PC-3 (cell line): ENCODE measurements at regions not wholly inside any gene's neighbourhood (a gene's known extent, or its start where the extent isn't known, plus 50 kb on each side); places are given as distances from the start of the nearest gene placed in this dataset.

Experiments used
- ATAC-seq: fragments of 200-7000 bp; cut with Tn5 transposase; 2 replicates; pipeline ENCODE4 v1.9.1; 2020; ENCODE audit warnings: mild to moderate bottlenecking, moderate library complexity
- BruUV-seq: library from RNA; stranded (reverse); fragments of 400-500 nt; replicated peaks from 2 replicates; lab custom pipeline; 2021; lab: Mats Ljungman, UMichigan
- CTCF ChIA-PET: fragments of 300-600 bp; sonication (Branson Sonifier 250); formaldehyde crosslinking; loops from one replicate; lab custom pipeline; 2022; ENCODE audit warnings: antibody characterized with exemption; lab: Charles Lee
- POLR2A ChIA-PET: fragments of 300-600 bp; sonication (Branson Sonifier 250); formaldehyde crosslinking; loops from one replicate; lab custom pipeline; 2022; ENCODE audit warnings: antibody characterized with exemption; ENCODE audit not compliant: unreplicated experiment; lab: Charles Lee
- DNase-seq: peaks from one replicate; pipeline ENCODE4 v3.0.0-alpha.2; 2015
- H2AFZ ChIP-seq: fragments of 300-600 bp; sonication (generic); 2 replicates; pipeline ENCODE4 v1.6.0; 2016; ENCODE audit warnings: antibody characterized with exemption, low read length
- H3F3A ChIP-seq: fragments of 300-600 bp; sonication (generic); one replicate; pipeline ENCODE4 v1.6.0; 2017; ENCODE audit warnings: antibody characterized with exemption, low read length, control low read depth, mild to moderate bottlenecking; ENCODE audit not compliant: unreplicated experiment
- H3K27ac ChIP-seq: fragments of 300-600 bp; sonication (generic); 2 replicates; pipeline ENCODE4 v1.5.1; 2016; ENCODE audit warnings: mild to moderate bottlenecking, low read length
- H3K27me3 ChIP-seq: fragments of 300-600 bp; sonication (generic); 2 replicates; pipeline ENCODE4 v1.6.1; 2016; ENCODE audit warnings: low read length, mixed read lengths
- H3K36me3 ChIP-seq: fragments of 300-600 bp; sonication (generic); 2 replicates; pipeline ENCODE4 v1.6.1; 2016; ENCODE audit warnings: low read depth, mixed run types, low read length, mixed read lengths
- H3K4me1 ChIP-seq: fragments of 300-600 bp; sonication (generic); 2 replicates; pipeline ENCODE4 v1.5.1; 2016; ENCODE audit warnings: low read length; ENCODE audit not compliant: insufficient read depth
- H3K4me2 ChIP-seq: fragments of 300-600 bp; sonication (generic); 2 replicates; pipeline ENCODE4 v1.6.0; 2016; ENCODE audit warnings: low read length
- H3K4me3 ChIP-seq: fragments of 300-600 bp; sonication (generic); 2 replicates; pipeline ENCODE4 v1.5.1; 2016; ENCODE audit warnings: mild to moderate bottlenecking, low read length, mixed read lengths
- H3K79me2 ChIP-seq: fragments of 300-600 bp; sonication (generic); 2 replicates; pipeline ENCODE4 v1.6.1; 2017; ENCODE audit warnings: low read length, mixed read lengths
- H3K9ac ChIP-seq: fragments of 300-600 bp; sonication (generic); 2 replicates; pipeline ENCODE4 v1.6.0; 2016; ENCODE audit warnings: mild to moderate bottlenecking, low read length
- H3K9me2 ChIP-seq: fragments of 300-600 bp; sonication (generic); replicated peaks from 2 replicates; pipeline ENCODE4 v1.6.1; 2016; ENCODE audit warnings: mixed run types, low read length, mixed read lengths
- H3K9me3 ChIP-seq: fragments of 300-600 bp; sonication (generic); 2 replicates; pipeline ENCODE4 v1.6.1; 2016; ENCODE audit warnings: low read length, mixed read lengths
- H4K20me1 ChIP-seq: fragments of 300-600 bp; sonication (generic); 2 replicates; pipeline ENCODE4 v1.6.1; 2016; ENCODE audit warnings: low read length, mixed read lengths
- CTCF ChIP-seq: fragments of 300-600 bp; sonication (generic); conservative IDR thresholded peaks from 2 replicates; pipeline ENCODE4 v1.5.1; 2017; ENCODE audit warnings: antibody characterized with exemption, low read depth, mild to moderate bottlenecking, low read length
- EZH2 ChIP-seq: fragments of 300-600 bp; sonication (generic); IDR thresholded peaks from one replicate; pipeline ENCODE4 v1.6.1; 2017; ENCODE audit warnings: antibody characterized with exemption, mild to moderate bottlenecking, low read length; ENCODE audit not compliant: unreplicated experiment
- EZH2phosphoT487 ChIP-seq: fragments of 300-600 bp; sonication (generic); IDR thresholded peaks from 2 replicates; pipeline ENCODE4 v1.6.1; 2018; ENCODE audit warnings: mild to moderate bottlenecking, antibody characterized with exemption, low read length, borderline replicate concordance
- intact Hi-C: fragments of 100-400 bp; cut with micrococcal nuclease; formaldehyde crosslinking; loops from 2 replicates; pipeline ENCODE4 v1.9.0; 2023

DNA sequence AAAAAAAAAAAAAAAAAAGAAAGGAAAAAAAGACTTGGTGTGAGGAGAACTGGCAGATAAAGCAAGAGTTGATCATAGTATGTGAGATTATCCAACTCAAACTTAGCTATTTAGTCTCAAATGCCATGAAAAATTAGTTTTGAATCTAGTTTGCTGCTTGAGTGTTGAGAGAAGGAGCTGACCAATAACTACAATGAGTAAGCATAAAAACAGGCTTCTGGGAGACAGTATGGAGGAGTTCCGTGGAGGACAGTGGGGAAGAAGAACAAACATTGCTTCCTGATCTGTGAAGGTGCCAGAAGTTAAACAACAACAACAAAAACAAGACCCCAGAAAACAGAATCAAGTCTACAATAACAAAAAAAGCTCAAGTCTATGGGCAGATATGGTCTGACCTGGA lies 317.1 kb upstream of the POT1 start:
- H3K27ac ChIP-seq, result no peak overlapping the region
- H3K36me3 ChIP-seq, result no peaks in the 10 kb centered on the region
- H4K20me1 ChIP-seq, result no peaks in the 10 kb centered on the region
- H3K4me1 ChIP-seq, result no peaks in the 10 kb centered on the region
- H3K9ac ChIP-seq, result no peak overlapping the region
- POLR2A ChIA-PET, result no interaction called here
- intact Hi-C loops, result no loop called here
- no peaks in the 10 kb centered on the region for H3K27me3 ChIP-seq
- CTCF ChIA-PET, result no interaction called here
- ATAC-seq, result no peak
- H3F3A ChIP-seq, result no peaks in the 10 kb centered on the region
- no peak for TF ChIP-seq CTCF
- no peak overlapping the region for H3K4me2 ChIP-seq
- H3K4me3 ChIP-seq, result no peak overlapping the region
- no peaks in the 10 kb centered on the region for H3K9me3 ChIP-seq
- H3K79me2 ChIP-seq, result no peaks in the 10 kb centered on the region
- no TSS peak for BruUV-seq
- H2AFZ ChIP-seq, result no peak overlapping the region
- H3K9me2 ChIP-seq, result no peaks in the 10 kb centered on the region
- no peak for DNase-seq

- Histone ChIP-seq H3K4me2 (no peak overlapping the region), H4K20me1 (no peaks in the 10 kb centered on the region), H3K4me3 (no peak overlapping the region), H3K9me2 (no peaks in the 10 kb centered on the region), H3K9me3 (no peaks in the 10 kb centered on the region), H3F3A (no peaks in the 10 kb centered on the region), H2AFZ (no peak overlapping the region), H3K9ac (no peak overlapping the region), H3K27ac (no peak overlapping the region), H3K36me3 (no peaks in the 10 kb centered on the region), H3K27me3 (no peaks in the 10 kb centered on the region), H3K4me1 (no peaks in the 10 kb centered on the region), H3K79me2 (no peaks in the 10 kb centered on the region)
- ChIA-PET CTCF (no interaction called here), POLR2A (no interaction called here)
- intact Hi-C loops, result no loop called here
- ATAC-seq (no peak), DNase-seq (no peak)
- TF ChIP-seq CTCF (no peak), EZH2phosphoT487 (no peak), EZH2 (no peak)
- no TSS peak for BruUV-seq
Observed at GRCh38 chr7:125241548-125241947, 311.9 kb upstream of the POT1 start.

DNA sequence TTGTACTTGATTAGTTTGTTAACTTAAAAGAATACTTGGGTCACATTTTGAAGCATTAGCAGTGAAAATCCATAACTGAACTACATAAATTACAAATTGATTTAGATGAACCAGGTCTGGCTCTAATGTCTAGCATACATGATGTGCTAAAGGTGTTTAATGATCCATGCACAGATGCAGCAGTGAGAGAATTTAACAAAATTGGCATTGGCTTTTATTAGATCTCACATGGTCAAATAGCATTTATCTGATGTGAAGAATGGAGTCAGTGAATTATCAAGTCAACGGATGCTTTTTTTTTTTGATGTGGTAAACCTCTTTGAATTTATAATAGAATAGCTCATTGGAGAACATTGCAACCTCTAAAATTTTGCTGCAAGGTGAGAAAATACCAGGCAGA lies 293.0 kb upstream of the POT1 start:
- no peak overlapping the region for H2AFZ ChIP-seq
- no peak overlapping the region for H3K4me3 ChIP-seq
- no peak overlapping the region for H3K4me2 ChIP-seq
- H4K20me1 ChIP-seq, result no peaks in the 10 kb centered on the region
- intact Hi-C loops, result no loop called here
- no peaks in the 10 kb centered on the region for H3K9me3 ChIP-seq
- H3K79me2 ChIP-seq, result no peaks in the 10 kb centered on the region
- no peaks in the 10 kb centered on the region for H3F3A ChIP-seq
- no TSS peak for BruUV-seq
- H3K9ac ChIP-seq, result no peak overlapping the region
- no peaks in the 10 kb centered on the region for H3K27me3 ChIP-seq
- H3K27ac ChIP-seq, result no peak overlapping the region
- H3K36me3 ChIP-seq, result no peaks in the 10 kb centered on the region
- TF ChIP-seq EZH2 (no peak), CTCF (no peak), EZH2phosphoT487 (no peak)
- ChIA-PET CTCF (no interaction called here), POLR2A (no interaction called here)
- ATAC-seq (no peak), DNase-seq (no peak)
- H3K4me1 ChIP-seq, result no peaks in the 10 kb centered on the region
- no peaks in the 10 kb centered on the region for H3K9me2 ChIP-seq
